ENCODE measurements at regions not wholly inside any gene's neighbourhood (a gene's known extent, or its start where the extent isn't known, plus 50 kb on each side); places are given as distances from the start of the nearest gene placed in this dataset.
"Not testable (repeated sequence)": the region's sequence is repeated elsewhere in the genome, so short reads cannot be mapped to it uniquely, and the experiment has no call there.

DNA sequence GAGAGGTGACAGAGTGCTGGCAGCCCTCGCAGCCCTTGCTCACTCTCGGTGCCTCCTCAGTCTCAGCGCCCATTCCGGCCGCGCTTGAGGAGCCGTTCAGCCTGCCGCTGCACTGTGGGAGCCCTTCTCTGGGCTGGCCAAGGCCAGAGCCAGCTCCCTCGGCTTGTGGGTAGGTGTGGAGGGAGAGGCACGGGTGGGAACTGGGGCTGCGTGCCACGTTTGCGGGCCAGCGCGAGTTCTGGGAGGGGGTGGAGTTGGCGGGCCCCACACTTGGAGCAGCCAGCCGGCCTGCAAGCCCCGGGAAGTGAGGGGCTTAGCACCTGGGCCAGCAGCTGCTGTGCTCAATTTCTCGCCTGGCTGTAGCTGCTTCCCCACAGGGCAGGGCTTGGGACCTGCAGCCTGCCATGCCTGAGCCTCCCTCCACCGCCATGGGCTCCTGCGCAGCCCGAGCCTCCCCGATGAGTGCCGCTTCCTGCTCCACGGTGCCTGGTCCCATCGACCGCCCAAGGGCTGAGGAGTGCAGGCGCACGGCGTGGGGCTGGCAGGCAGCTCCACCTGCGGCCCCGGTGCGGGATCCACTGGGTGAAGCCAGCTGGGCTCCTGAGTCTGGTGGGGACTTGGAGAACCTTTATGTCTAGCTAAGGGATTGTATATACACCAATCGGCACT lies 1278.1 kb downstream of the SUCLG1 start:
- not testable (repeated sequence) for H2AFZ ChIP-seq (ENCODE audit: low read depth, low read length)

DNA sequence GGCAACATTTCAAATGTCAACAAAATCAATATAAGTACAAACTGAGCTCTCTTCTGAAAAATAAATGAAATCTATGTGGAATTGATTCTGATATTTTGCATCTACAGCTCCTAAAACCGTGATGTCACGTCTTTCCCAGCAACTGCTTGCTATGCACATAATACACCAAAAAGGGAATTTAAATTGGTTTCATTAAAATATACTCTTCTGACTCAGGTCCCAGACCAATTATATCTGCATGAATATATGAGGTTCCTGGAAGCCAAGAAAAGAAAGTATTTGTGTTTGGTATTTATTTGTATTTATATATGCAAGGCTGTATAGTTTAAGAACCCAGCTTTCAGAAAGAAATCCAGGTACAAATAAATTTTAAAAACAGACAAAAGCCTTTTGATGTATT lies 1282.5 kb downstream of the SUCLG1 start:
- Histone ChIP-seq H2AFZ (ENCODE audit: low read depth, low read length) (peak overlapping the region; percentile 63), H3K4me1 (ENCODE audit: insufficient read depth, low read length) (peaks cover 16% of the 10 kb centered on the region), H3K27me3 (ENCODE audit: insufficient read depth, low read length) (no peaks in the 10 kb centered on the region), H3K9me3 (ENCODE audit: low read length) (peaks cover 2% of the 10 kb centered on the region), H3K36me3 (ENCODE audit: insufficient read depth, low read length) (no peaks in the 10 kb centered on the region), H3K4me3 (ENCODE audit: low read length) (no peak overlapping the region)

More for the DNA sequence above, 1278.1 kb downstream of the SUCLG1 start:
- H3K36me3 ChIP-seq (ENCODE audit: insufficient read depth, low read length); H3K27me3 ChIP-seq (ENCODE audit: insufficient read depth, low read length); H3K4me1 ChIP-seq (ENCODE audit: insufficient read depth, low read length); H3K4me3 ChIP-seq (ENCODE audit: low read length); H3K9me3 ChIP-seq (ENCODE audit: low read length): not testable (repeated sequence)

DNA sequence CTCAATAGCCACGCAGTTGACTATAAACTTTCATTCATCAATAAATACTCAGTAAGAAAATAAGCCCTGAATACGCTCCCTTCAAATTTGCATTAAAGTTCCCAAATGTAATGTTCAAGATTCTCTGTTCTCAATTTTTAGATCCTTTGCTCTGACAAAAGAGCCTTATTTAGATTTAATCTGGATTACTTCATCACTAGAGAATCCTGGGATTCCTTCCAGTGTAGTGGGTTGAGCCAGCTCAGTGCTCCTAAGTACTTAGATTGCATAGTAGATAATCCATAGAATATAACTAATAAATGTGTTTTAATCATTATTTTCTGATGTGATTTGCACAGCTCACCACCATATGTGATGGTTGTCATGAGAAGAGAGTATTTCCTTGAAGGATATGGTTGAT lies 1286.2 kb downstream of the SUCLG1 start:
- H2AFZ ChIP-seq (ENCODE audit: low read depth, low read length) = no peak overlapping the region
- no peaks in the 10 kb centered on the region for H3K36me3 ChIP-seq (ENCODE audit: insufficient read depth, low read length)
- H3K4me3 ChIP-seq (ENCODE audit: low read length) = no peak overlapping the region
- no peaks in the 10 kb centered on the region for H3K27me3 ChIP-seq (ENCODE audit: insufficient read depth, low read length)
- no peaks in the 10 kb centered on the region for H3K9me3 ChIP-seq (ENCODE audit: low read length)
- H3K4me1 ChIP-seq (ENCODE audit: insufficient read depth, low read length) = peaks cover 16% of the 10 kb centered on the region

- no peak overlapping the region for H2AFZ ChIP-seq (ENCODE audit: low read depth, low read length)
These were observed 1290.7 kb downstream of the SUCLG1 start for GRCh38 chr2:83168377-83168776.

GRCh38 chr2:83162421-83162820 lies 1296.7 kb downstream of the SUCLG1 start:
- H3K4me3 ChIP-seq (ENCODE audit: low read length) = no peak overlapping the region
- H3K27me3 ChIP-seq (ENCODE audit: insufficient read depth, low read length) = no peaks in the 10 kb centered on the region
- no peaks in the 10 kb centered on the region for H3K9me3 ChIP-seq (ENCODE audit: low read length)

More at GRCh38 chr2:83168377-83168776, 1290.7 kb downstream of the SUCLG1 start:
- Histone ChIP-seq H3K4me1 (ENCODE audit: insufficient read depth, low read length) (no peaks in the 10 kb centered on the region), H3K4me3 (ENCODE audit: low read length) (no peak overlapping the region), H3K36me3 (ENCODE audit: insufficient read depth, low read length) (no peaks in the 10 kb centered on the region), H3K9me3 (ENCODE audit: low read length) (no peaks in the 10 kb centered on the region), H3K27me3 (ENCODE audit: insufficient read depth, low read length) (no peaks in the 10 kb centered on the region)

DNA sequence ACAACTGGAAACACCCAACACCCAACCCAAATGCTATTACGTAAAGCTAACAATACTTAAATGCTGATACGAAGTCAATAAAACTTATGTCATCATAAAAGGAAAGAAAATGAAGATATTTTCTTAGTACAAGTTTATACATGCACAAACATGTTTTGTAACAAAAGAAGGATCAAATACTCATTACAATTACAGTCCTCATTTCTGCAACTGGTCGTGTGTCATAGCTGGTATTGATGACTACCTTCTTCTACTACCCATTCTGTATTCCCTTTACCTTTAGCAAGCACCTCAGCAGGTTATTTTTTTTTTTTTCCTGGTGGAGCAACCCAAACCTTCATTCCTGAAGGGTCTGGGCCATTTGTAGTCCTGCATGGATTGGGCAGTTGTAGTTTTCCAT lies 1298.5 kb downstream of the SUCLG1 start:
- H3K4me1 ChIP-seq (ENCODE audit: insufficient read depth, low read length) = no peaks in the 10 kb centered on the region
- H3K9me3 ChIP-seq (ENCODE audit: low read length) = no peaks in the 10 kb centered on the region
- H3K27me3 ChIP-seq (ENCODE audit: insufficient read depth, low read length) = no peaks in the 10 kb centered on the region
- H3K36me3 ChIP-seq (ENCODE audit: insufficient read depth, low read length) = no peaks in the 10 kb centered on the region
- H3K4me3 ChIP-seq (ENCODE audit: low read length) = no peak overlapping the region
- H2AFZ ChIP-seq (ENCODE audit: low read depth, low read length) = no peak overlapping the region

More at GRCh38 chr2:83162421-83162820, 1296.7 kb downstream of the SUCLG1 start:
- H2AFZ ChIP-seq (ENCODE audit: low read depth, low read length) = no peak overlapping the region
- no peaks in the 10 kb centered on the region for H3K36me3 ChIP-seq (ENCODE audit: insufficient read depth, low read length)
- no peaks in the 10 kb centered on the region for H3K4me1 ChIP-seq (ENCODE audit: insufficient read depth, low read length)

DNA sequence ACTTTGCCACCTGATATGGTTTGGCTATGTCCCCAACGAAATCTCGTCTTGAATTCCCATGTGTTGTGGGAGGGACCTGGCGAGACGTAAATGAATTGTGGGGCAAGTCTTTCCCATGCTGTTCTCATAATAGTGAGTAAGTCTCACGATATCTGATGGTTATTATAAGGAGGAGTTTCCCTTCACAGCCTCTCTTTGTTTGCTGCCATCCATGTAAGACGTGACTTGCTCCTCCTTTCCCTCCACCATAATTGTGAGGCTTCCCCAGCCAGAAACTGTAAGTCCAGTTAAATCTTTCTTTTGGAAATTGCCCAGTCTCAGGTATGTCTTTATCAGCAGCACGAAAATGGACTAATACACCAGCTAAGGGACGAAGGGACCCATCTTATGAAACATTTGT lies 1303.3 kb downstream of the SUCLG1 start:
- no peaks in the 10 kb centered on the region for H3K9me3 ChIP-seq (ENCODE audit: low read length)
- H2AFZ ChIP-seq (ENCODE audit: low read depth, low read length) = no peak overlapping the region
- no peaks in the 10 kb centered on the region for H3K4me1 ChIP-seq (ENCODE audit: insufficient read depth, low read length)
- H3K36me3 ChIP-seq (ENCODE audit: insufficient read depth, low read length) = no peaks in the 10 kb centered on the region
- H3K27me3 ChIP-seq (ENCODE audit: insufficient read depth, low read length) = no peaks in the 10 kb centered on the region
- H3K4me3 ChIP-seq (ENCODE audit: low read length) = no peak overlapping the region

DNA sequence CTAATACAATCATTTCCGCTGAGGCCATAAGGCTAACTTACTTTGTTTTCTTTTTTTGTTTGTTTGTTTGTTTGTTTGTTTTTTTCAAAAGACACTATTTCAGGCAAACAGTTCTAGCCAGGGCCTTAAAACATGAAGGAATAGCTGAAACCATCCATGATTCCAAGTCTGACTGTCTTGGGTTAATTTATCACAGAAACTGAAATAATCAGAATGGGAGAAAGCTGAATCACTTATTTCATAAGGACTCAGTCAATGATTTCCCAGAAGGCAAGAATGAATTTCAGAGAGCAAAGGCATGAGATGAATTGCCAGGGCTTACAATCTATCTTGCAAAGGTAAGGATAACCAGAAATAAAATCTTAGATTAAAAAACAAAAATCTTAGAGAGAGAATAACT lies 1315.1 kb downstream of the SUCLG1 start:
- no peak overlapping the region for H2AFZ ChIP-seq (ENCODE audit: low read depth, low read length)
- H3K9me3 ChIP-seq (ENCODE audit: low read length) = no peaks in the 10 kb centered on the region
- no peaks in the 10 kb centered on the region for H3K36me3 ChIP-seq (ENCODE audit: insufficient read depth, low read length)
- peaks cover 2% of the 10 kb centered on the region for H3K4me1 ChIP-seq (ENCODE audit: insufficient read depth, low read length)
- no peaks in the 10 kb centered on the region for H3K27me3 ChIP-seq (ENCODE audit: insufficient read depth, low read length)
- no peak overlapping the region for H3K4me3 ChIP-seq (ENCODE audit: low read length)

- Histone ChIP-seq H3K36me3 (ENCODE audit: insufficient read depth, low read length) (no peaks in the 10 kb centered on the region), H3K27me3 (ENCODE audit: insufficient read depth, low read length) (no peaks in the 10 kb centered on the region), H3K4me1 (ENCODE audit: insufficient read depth, low read length) (peaks cover 2% of the 10 kb centered on the region), H3K9me3 (ENCODE audit: low read length) (no peaks in the 10 kb centered on the region), H2AFZ (ENCODE audit: low read depth, low read length) (no peak overlapping the region), H3K4me3 (ENCODE audit: low read length) (no peak overlapping the region)
These were observed 1316.1 kb downstream of the SUCLG1 start for GRCh38 chr2:83142934-83143333.

DNA sequence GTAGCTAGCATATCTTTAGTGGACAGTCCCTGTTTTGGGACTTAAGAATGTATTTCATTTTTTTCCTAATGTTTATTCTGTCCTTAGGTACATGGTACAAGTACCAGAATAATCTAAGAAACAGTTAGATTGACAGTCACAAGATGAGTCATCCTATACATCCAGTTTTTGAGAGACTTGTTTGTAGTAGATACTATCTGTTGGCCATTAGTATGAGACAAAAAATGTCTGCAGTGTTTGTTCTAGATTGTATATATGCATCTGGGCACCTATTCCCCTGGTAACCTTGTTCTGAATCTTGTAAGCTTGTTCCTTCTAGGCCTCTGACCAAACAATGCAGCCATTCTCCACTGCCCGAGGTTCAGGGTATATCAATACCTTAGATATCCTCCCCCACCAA lies 1343.5 kb downstream of the SUCLG1 start:
- H3K36me3 ChIP-seq (ENCODE audit: insufficient read depth, low read length) = no peaks in the 10 kb centered on the region
- no peaks in the 10 kb centered on the region for H3K4me1 ChIP-seq (ENCODE audit: insufficient read depth, low read length)
- no peak overlapping the region for H2AFZ ChIP-seq (ENCODE audit: low read depth, low read length)
- no peaks in the 10 kb centered on the region for H3K9me3 ChIP-seq (ENCODE audit: low read length)
- H3K4me3 ChIP-seq (ENCODE audit: low read length) = no peak overlapping the region
- no peaks in the 10 kb centered on the region for H3K27me3 ChIP-seq (ENCODE audit: insufficient read depth, low read length)

GRCh38 chr2:83115155-83115554 lies 1343.9 kb downstream of the SUCLG1 start:
- Histone ChIP-seq H3K36me3 (ENCODE audit: insufficient read depth, low read length) (no peaks in the 10 kb centered on the region), H3K4me3 (ENCODE audit: low read length) (no peak overlapping the region), H3K27me3 (ENCODE audit: insufficient read depth, low read length) (no peaks in the 10 kb centered on the region)

DNA sequence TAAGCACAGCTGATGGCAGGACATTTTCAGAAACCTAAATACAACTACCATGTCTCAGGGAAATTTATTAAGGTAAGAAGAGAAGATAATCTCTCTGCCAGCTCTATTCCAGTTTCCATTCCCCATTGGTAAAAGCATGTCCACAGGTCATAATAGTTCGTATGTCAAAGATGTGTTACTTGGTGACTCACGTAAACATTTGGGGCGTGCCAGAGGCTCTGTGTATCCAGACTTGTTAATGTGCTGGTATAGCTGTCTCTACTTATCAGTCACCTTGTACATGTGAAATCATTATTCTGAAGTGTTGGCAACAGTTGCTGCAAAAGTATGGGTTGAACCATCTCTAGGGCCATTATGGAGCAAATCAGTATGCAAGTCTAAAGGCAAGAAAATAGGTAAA lies 1345.1 kb downstream of the SUCLG1 start:
- Histone ChIP-seq H3K9me3 (ENCODE audit: low read length) (no peaks in the 10 kb centered on the region), H3K36me3 (ENCODE audit: insufficient read depth, low read length) (no peaks in the 10 kb centered on the region), H3K4me3 (ENCODE audit: low read length) (no peak overlapping the region), H3K27me3 (ENCODE audit: insufficient read depth, low read length) (no peaks in the 10 kb centered on the region), H3K4me1 (ENCODE audit: insufficient read depth, low read length) (no peaks in the 10 kb centered on the region), H2AFZ (ENCODE audit: low read depth, low read length) (no peak overlapping the region)

More at GRCh38 chr2:83115155-83115554, 1343.9 kb downstream of the SUCLG1 start:
- H3K4me1 ChIP-seq (ENCODE audit: insufficient read depth, low read length) = no peaks in the 10 kb centered on the region
- no peak overlapping the region for H2AFZ ChIP-seq (ENCODE audit: low read depth, low read length)
- H3K9me3 ChIP-seq (ENCODE audit: low read length) = no peaks in the 10 kb centered on the region

DNA sequence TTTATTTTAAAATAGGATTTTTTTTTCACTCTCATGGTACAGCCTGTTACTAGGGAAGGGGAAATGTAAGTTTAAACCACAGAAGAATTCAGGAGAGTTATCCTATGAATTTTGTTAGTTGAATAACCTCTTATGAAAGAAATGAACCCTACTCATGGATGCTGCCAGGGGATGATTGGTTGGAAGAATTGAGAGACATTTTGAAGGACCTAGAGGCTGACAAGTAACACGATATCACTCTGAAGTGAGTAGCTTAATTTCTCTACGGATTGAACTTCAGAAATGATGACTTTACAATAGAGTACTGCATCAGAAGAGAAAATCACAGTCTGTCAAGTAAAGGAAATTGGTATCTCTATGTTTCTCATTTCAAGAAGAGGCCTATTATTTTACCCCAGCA lies 1346.2 kb downstream of the SUCLG1 start:
- no peak overlapping the region for H2AFZ ChIP-seq (ENCODE audit: low read depth, low read length)
- H3K9me3 ChIP-seq (ENCODE audit: low read length) = no peaks in the 10 kb centered on the region
- H3K4me3 ChIP-seq (ENCODE audit: low read length) = no peak overlapping the region
- H3K4me1 ChIP-seq (ENCODE audit: insufficient read depth, low read length) = no peaks in the 10 kb centered on the region
- no peaks in the 10 kb centered on the region for H3K27me3 ChIP-seq (ENCODE audit: insufficient read depth, low read length)
- no peaks in the 10 kb centered on the region for H3K36me3 ChIP-seq (ENCODE audit: insufficient read depth, low read length)

GRCh38 chr2:83109284-83109683 lies 1349.8 kb downstream of the SUCLG1 start:
- Histone ChIP-seq H2AFZ (ENCODE audit: low read depth, low read length) (no peak overlapping the region), H3K4me1 (ENCODE audit: insufficient read depth, low read length) (no peaks in the 10 kb centered on the region), H3K9me3 (ENCODE audit: low read length) (no peaks in the 10 kb centered on the region), H3K27me3 (ENCODE audit: insufficient read depth, low read length) (no peaks in the 10 kb centered on the region), H3K36me3 (ENCODE audit: insufficient read depth, low read length) (no peaks in the 10 kb centered on the region), H3K4me3 (ENCODE audit: low read length) (no peak overlapping the region)
